ENCODE measurements at regions not wholly inside any gene's neighbourhood (a gene's known extent, or its start where the extent isn't known, plus 50 kb on each side); places are given as distances from the start of the nearest gene placed in this dataset.

GRCh38 chr2:129769185-129769991 lies 210.1 kb upstream of the RAB6C start:
- DNase-seq: no peak

GRCh38 chr2:129771418-129772189 lies 207.9 kb upstream of the RAB6C start:
- DNase-seq: no peak

GRCh38 chr2:129772190-129772579 lies 207.3 kb upstream of the RAB6C start:
- DNase-seq: no peak

- no peak for DNase-seq
These were observed 203.4 kb upstream of the RAB6C start for GRCh38 chr2:129775952-129776653.

- DNase-seq: no peak
These were observed 202.3 kb upstream of the RAB6C start for GRCh38 chr2:129777146-129777545.

GRCh38 chr2:129777762-129778583 lies 201.5 kb upstream of the RAB6C start:
- no peak for DNase-seq

GRCh38 chr2:129778584-129778877 lies 200.9 kb upstream of the RAB6C start:
- no peak for DNase-seq

GRCh38 chr2:129779783-129780182 lies 199.7 kb upstream of the RAB6C start:
- DNase-seq: no peak

GRCh38 chr2:129780316-129781270 lies 198.9 kb upstream of the RAB6C start:
- no peak for DNase-seq

- no peak for DNase-seq
These were observed 197.5 kb upstream of the RAB6C start for GRCh38 chr2:129781749-129782632.

- no peak for DNase-seq
These were observed 196.9 kb upstream of the RAB6C start for GRCh38 chr2:129782633-129782990.

- DNase-seq: no peak
These were observed 195.0 kb upstream of the RAB6C start for GRCh38 chr2:129784486-129784885.

GRCh38 chr2:129791712-129792111 lies 187.8 kb upstream of the RAB6C start:
- DNase-seq: no peak

- DNase-seq: no peak
These were observed 186.0 kb upstream of the RAB6C start for GRCh38 chr2:129793431-129793902.

- no peak for DNase-seq
These were observed 185.3 kb upstream of the RAB6C start for GRCh38 chr2:129794116-129794515.

GRCh38 chr2:129794540-129794939 lies 184.9 kb upstream of the RAB6C start:
- DNase-seq: no peak

- DNase-seq: no peak
These were observed 183.2 kb upstream of the RAB6C start for GRCh38 chr2:129796225-129796624.

GRCh38 chr2:129796801-129797488 lies 182.5 kb upstream of the RAB6C start:
- no peak for DNase-seq

- no peak for DNase-seq
These were observed 181.8 kb upstream of the RAB6C start for GRCh38 chr2:129797489-129798300.
